Trophoblast cell (in vitro differentiated cells and primary cell): ENCODE measurements at regions not wholly inside any gene's neighbourhood (a gene's known extent, or its start where the extent isn't known, plus 50 kb on each side); places are given as distances from the start of the nearest gene placed in this dataset.

Experiments
- DNase-seq, 2 donors: peaks; one replicate each; pipeline ENCODE4 v3.0.0-alpha.2; 2016
- H2AFZ ChIP-seq: 2 replicates; pipeline ENCODE4 v1.6.1; 2013; ENCODE audit warnings: low read length, moderate library complexity, mild to moderate bottlenecking; ENCODE audit not compliant: insufficient read depth, poor library complexity
- H2AK5ac ChIP-seq: 2 replicates; pipeline ENCODE4 v1.6.1; 2013; ENCODE audit warnings: mild to moderate bottlenecking, low read length
- H2BK120ac ChIP-seq: 2 replicates; pipeline ENCODE4 v1.6.1; 2013; ENCODE audit warnings: low read length, mild to moderate bottlenecking, moderate library complexity; ENCODE audit not compliant: insufficient read depth, poor library complexity
- H2BK12ac ChIP-seq: 2 replicates; pipeline ENCODE4 v1.6.1; 2013; ENCODE audit warnings: mild to moderate bottlenecking, low read length, moderate library complexity
- H2BK5ac ChIP-seq: 2 replicates; pipeline ENCODE4 v1.6.1; 2013; ENCODE audit warnings: low read length, low read depth, moderate library complexity, mild to moderate bottlenecking; ENCODE audit not compliant: poor library complexity
- H3K14ac ChIP-seq: 2 replicates; pipeline ENCODE4 v1.6.1; 2013; ENCODE audit warnings: mild to moderate bottlenecking, low read length
- H3K18ac ChIP-seq: 2 replicates; pipeline ENCODE4 v1.6.1; 2013; ENCODE audit warnings: mild to moderate bottlenecking, low read length
- H3K23ac ChIP-seq: 2 replicates; pipeline ENCODE4 v1.6.1; 2013; ENCODE audit warnings: low read length
- H3K27ac ChIP-seq: 2 replicates; pipeline ENCODE4 v1.5.1; 2013; ENCODE audit warnings: low read depth, mild to moderate bottlenecking, inconsistent platforms, low read length, moderate library complexity
- H3K27me3 ChIP-seq: 2 replicates; pipeline ENCODE4 v1.6.1; 2013; ENCODE audit warnings: inconsistent platforms, mild to moderate bottlenecking, low read length, moderate library complexity; ENCODE audit not compliant: insufficient read depth
- H3K36me3 ChIP-seq, 2 experiments: 1 replicate in 1 of 2; 2 replicates in 1 of 2; pipeline ENCODE4 v1.6.1; 2013; ENCODE audit warnings: low read length in 2 of 2, mild to moderate bottlenecking in 2 of 2, moderate library complexity in 1 of 2; ENCODE audit not compliant: insufficient read depth in 2 of 2, control insufficient read depth in 1 of 2
- H3K4ac ChIP-seq: 2 replicates; pipeline ENCODE4 v1.6.1; 2013; ENCODE audit warnings: low read depth, mild to moderate bottlenecking, low read length, moderate library complexity
- H3K4me1 ChIP-seq, 2 experiments: 1 replicate in 1 of 2; 2 replicates in 1 of 2; pipeline ENCODE4 v1.6.1; 2013; ENCODE audit warnings: low read length in 2 of 2, mild to moderate bottlenecking in 2 of 2, moderate library complexity in 1 of 2; ENCODE audit not compliant: insufficient read depth in 2 of 2, control insufficient read depth in 1 of 2
- H3K4me2 ChIP-seq: 2 replicates; pipeline ENCODE4 v1.6.1; 2013; ENCODE audit warnings: inconsistent platforms, mild to moderate bottlenecking, low read length, moderate library complexity
- H3K4me3 ChIP-seq: 2 replicates; pipeline ENCODE4 v1.5.1; 2013; ENCODE audit warnings: mild to moderate bottlenecking, low read depth, low read length, inconsistent platforms
- H3K79me1 ChIP-seq: one replicate; pipeline ENCODE4 v1.6.1; 2013; ENCODE audit warnings: low read length
- H3K79me2 ChIP-seq: 2 replicates; pipeline ENCODE4 v1.6.1; 2013; ENCODE audit warnings: low read length, mild to moderate bottlenecking; ENCODE audit not compliant: control insufficient read depth, insufficient read depth, poor library complexity
- H3K9ac ChIP-seq: 2 replicates; pipeline ENCODE4 v1.6.1; 2013; ENCODE audit warnings: mild to moderate bottlenecking, low read length
- H3K9me3 ChIP-seq: 2 replicates; pipeline ENCODE4 v1.6.1; 2013; ENCODE audit warnings: low read depth, mild to moderate bottlenecking, control low read depth, inconsistent platforms, low read length; ENCODE audit not compliant: insufficient read depth
- H4K12ac ChIP-seq: 2 replicates; pipeline ENCODE4 v1.6.1; 2013; ENCODE audit warnings: low read depth, mild to moderate bottlenecking, low read length, moderate library complexity
- H4K8ac ChIP-seq: 2 replicates; pipeline ENCODE4 v1.6.1; 2013; ENCODE audit warnings: low read depth, mild to moderate bottlenecking, low read length, moderate library complexity
- H4K91ac ChIP-seq: one replicate; pipeline ENCODE4 v1.6.1; 2013; ENCODE audit warnings: low read depth, mild to moderate bottlenecking, low read length, moderate library complexity
- WGBS: extraction: QIAGEN DNeasy Blood & Tissue Kit; methylation state at CpG from one replicate; pipeline ENCODE4 v1.1.7; 2013; ENCODE audit warnings: missing lambda C conversion rate; ENCODE audit not compliant: insufficient read length, insufficient coverage; ENCODE audit errors: extremely low coverage; 5-methylcytosine and 5-hydroxymethylcytosine counted together

- Histone ChIP-seq H3K79me1 (no peaks in the 10 kb centered on the region), H2BK120ac (no peak overlapping the region), H2BK12ac (no peak overlapping the region), H3K27ac (no peak overlapping the region), H3K79me2 (no peaks in the 10 kb centered on the region), H3K27me3 (no peaks in the 10 kb centered on the region), H3K4me1 (no peaks in the 10 kb centered on the region), H2AFZ (no peak overlapping the region), H3K9me3 (no peaks in the 10 kb centered on the region), H4K8ac (no peak overlapping the region), H3K9ac (no peak overlapping the region), H3K4ac (no peak overlapping the region), H3K4me2 (no peak overlapping the region), H3K4me3 (no peak overlapping the region), H3K18ac (no peak overlapping the region), H4K12ac (no peak overlapping the region), H3K36me3 (no peaks in the 10 kb centered on the region), H2AK5ac (no peak overlapping the region), H3K14ac (no peak overlapping the region), H2BK5ac (no peak overlapping the region), H4K91ac (no peak overlapping the region), H3K23ac (no peak overlapping the region)
- DNase-seq, result no peak
These were observed 157.7 kb upstream of the CHRM2 start for GRCh38 chr7:136710751-136711150.

- Histone ChIP-seq H3K4me1 (no peaks in the 10 kb centered on the region), H3K4me3 (no peak overlapping the region), H3K23ac (no peak overlapping the region), H4K8ac (no peak overlapping the region), H3K27ac (no peak overlapping the region), H3K9ac (no peak overlapping the region), H4K12ac (no peak overlapping the region), H2AK5ac (no peak overlapping the region), H4K91ac (no peak overlapping the region), H3K4ac (no peak overlapping the region), H3K27me3 (no peaks in the 10 kb centered on the region), H3K14ac (no peak overlapping the region), H3K9me3 (no peaks in the 10 kb centered on the region), H3K79me1 (no peaks in the 10 kb centered on the region), H3K18ac (no peak overlapping the region), H2BK120ac (no peak overlapping the region), H2BK12ac (no peak overlapping the region), H2BK5ac (no peak overlapping the region), H3K4me2 (no peak overlapping the region), H3K36me3 (no peaks in the 10 kb centered on the region), H3K79me2 (no peaks in the 10 kb centered on the region), H2AFZ (no peak overlapping the region)
- no peak for DNase-seq
- no CpG with 5 or more reads among the region's 1 CpG for WGBS
These were observed 158.6 kb upstream of the CHRM2 start for GRCh38 chr7:136709876-136710275.

- no peak overlapping the region for H2BK120ac ChIP-seq
- H2AK5ac ChIP-seq, result no peak overlapping the region
- H4K12ac ChIP-seq, result no peak overlapping the region
- no peak overlapping the region for H4K91ac ChIP-seq
- H3K18ac ChIP-seq, result no peak overlapping the region
- DNase-seq, result no peak
- H3K4me2 ChIP-seq, result no peak overlapping the region
- H3K27me3 ChIP-seq, result no peaks in the 10 kb centered on the region
- no CpG with 5 or more reads among the region's 1 CpG for WGBS
- no peaks in the 10 kb centered on the region for H3K4me1 ChIP-seq
- no peaks in the 10 kb centered on the region for H3K9me3 ChIP-seq
- no peak overlapping the region for H3K27ac ChIP-seq
- H3K36me3 ChIP-seq, result no peaks in the 10 kb centered on the region
- no peak overlapping the region for H3K4me3 ChIP-seq
- H2BK5ac ChIP-seq, result no peak overlapping the region
- no peak overlapping the region for H3K4ac ChIP-seq
- no peak overlapping the region for H2AFZ ChIP-seq
- H3K23ac ChIP-seq, result no peak overlapping the region
- H3K14ac ChIP-seq, result no peak overlapping the region
- H3K9ac ChIP-seq, result no peak overlapping the region
- H2BK12ac ChIP-seq, result no peak overlapping the region
- no peaks in the 10 kb centered on the region for H3K79me1 ChIP-seq
- no peak overlapping the region for H4K8ac ChIP-seq
- no peaks in the 10 kb centered on the region for H3K79me2 ChIP-seq
These were observed 165.5 kb upstream of the CHRM2 start for GRCh38 chr7:136702913-136703312.

GRCh38 chr7:136698977-136699376 lies 169.5 kb upstream of the CHRM2 start:
- Histone ChIP-seq H3K4me3 (no peak overlapping the region), H4K91ac (no peak overlapping the region), H3K4ac (no peak overlapping the region), H4K8ac (no peak overlapping the region), H3K4me2 (no peak overlapping the region), H3K23ac (no peak overlapping the region), H3K14ac (no peak overlapping the region), H3K9me3 (no peaks in the 10 kb centered on the region), H3K27me3 (no peaks in the 10 kb centered on the region), H3K4me1 (no peaks in the 10 kb centered on the region), H2BK5ac (no peak overlapping the region), H3K9ac (no peak overlapping the region), H2BK12ac (no peak overlapping the region), H3K36me3 (no peaks in the 10 kb centered on the region), H3K27ac (no peak overlapping the region), H2AK5ac (no peak overlapping the region), H4K12ac (no peak overlapping the region), H3K79me2 (no peaks in the 10 kb centered on the region), H2AFZ (no peak overlapping the region), H2BK120ac (no peak overlapping the region), H3K79me1 (no peaks in the 10 kb centered on the region), H3K18ac (no peak overlapping the region)
- WGBS, result no CpG with 5 or more reads among the region's 2 CpGs
- DNase-seq, result no peak

- Histone ChIP-seq H2AK5ac (no peak overlapping the region), H2AFZ (no peak overlapping the region), H3K14ac (no peak overlapping the region), H4K12ac (no peak overlapping the region), H3K27me3 (no peaks in the 10 kb centered on the region), H3K4ac (no peak overlapping the region), H2BK5ac (no peak overlapping the region), H2BK120ac (no peak overlapping the region), H3K4me2 (no peak overlapping the region), H3K4me3 (no peak overlapping the region), H3K23ac (no peak overlapping the region), H3K27ac (no peak overlapping the region), H3K9ac (no peak overlapping the region), H3K79me1 (no peaks in the 10 kb centered on the region), H3K18ac (no peak overlapping the region), H4K91ac (no peak overlapping the region), H4K8ac (no peak overlapping the region), H3K36me3 (no peaks in the 10 kb centered on the region), H3K4me1 (no peaks in the 10 kb centered on the region), H3K9me3 (no peaks in the 10 kb centered on the region), H3K79me2 (no peaks in the 10 kb centered on the region), H2BK12ac (no peak overlapping the region)
- 100% methylated on average over 1 of the region's 3 CpGs for WGBS
- no peak for DNase-seq
These were observed 170.2 kb upstream of the CHRM2 start for GRCh38 chr7:136698231-136698630.
